HG03342 (cell line): ENCODE measurements at regions not wholly inside any gene's neighbourhood (a gene's known extent, or its start where the extent isn't known, plus 50 kb on each side); places are given as distances from the start of the nearest gene placed in this dataset.

Source experiments
- ATAC-seq: cut with Tn5 transposase; IDR thresholded peaks from one replicate; pipeline ENCODE4 v1.9.1; 2021; ENCODE audit warnings: mild to moderate bottlenecking, moderate library complexity; ENCODE audit not compliant: unreplicated experiment

DNA sequence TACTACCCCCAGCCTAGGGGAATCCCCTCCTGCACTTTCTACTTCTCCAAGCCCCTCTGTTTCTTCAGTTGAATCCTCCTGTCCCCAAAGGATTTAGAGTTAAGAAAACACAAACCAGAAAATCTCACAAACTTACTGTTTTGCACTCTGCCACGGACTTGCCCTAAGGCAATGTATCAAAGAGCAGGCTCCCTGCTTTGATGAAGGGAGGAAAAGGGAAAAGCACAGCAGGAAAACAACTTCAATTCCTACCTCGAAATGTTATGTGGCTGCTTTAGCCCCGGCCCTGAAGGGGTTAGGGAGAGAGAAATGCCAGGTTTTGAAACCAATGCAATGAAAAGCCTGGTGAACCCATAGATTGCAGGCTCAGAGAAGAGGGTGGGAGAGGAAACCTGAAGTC lies 254.7 kb downstream of the MAN2A1 start:
- ATAC-seq: no peak

DNA sequence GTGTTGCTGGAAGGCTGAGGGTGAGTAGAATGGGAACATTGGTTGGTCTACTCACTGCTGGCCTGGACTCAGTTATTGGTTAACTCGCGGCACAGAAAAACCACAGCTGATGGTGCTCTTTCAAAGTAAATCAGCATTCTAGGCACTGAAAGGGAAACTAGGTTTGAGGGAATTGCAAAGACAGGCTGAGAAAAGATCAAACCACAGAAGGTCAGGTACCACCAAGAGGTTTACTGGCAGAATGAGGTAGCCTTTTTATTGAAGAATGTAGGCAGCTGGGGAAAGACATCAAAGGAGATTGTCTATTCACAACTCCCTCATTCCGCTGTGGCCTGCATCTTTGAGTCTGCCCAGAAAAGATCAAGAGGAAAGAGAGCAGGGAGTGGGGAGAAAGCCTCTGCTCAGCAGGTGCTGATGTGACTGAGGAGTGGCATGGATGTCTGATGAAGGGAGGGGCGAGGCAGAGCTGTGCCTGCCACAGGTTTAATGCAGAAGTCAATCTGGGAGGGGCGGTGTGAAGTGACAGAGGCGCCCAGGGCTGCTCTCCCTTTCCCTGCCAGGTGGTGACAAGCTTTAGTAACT lies 255.5 kb downstream of the MAN2A1 start:
- peak; percentile 58 for ATAC-seq

DNA sequence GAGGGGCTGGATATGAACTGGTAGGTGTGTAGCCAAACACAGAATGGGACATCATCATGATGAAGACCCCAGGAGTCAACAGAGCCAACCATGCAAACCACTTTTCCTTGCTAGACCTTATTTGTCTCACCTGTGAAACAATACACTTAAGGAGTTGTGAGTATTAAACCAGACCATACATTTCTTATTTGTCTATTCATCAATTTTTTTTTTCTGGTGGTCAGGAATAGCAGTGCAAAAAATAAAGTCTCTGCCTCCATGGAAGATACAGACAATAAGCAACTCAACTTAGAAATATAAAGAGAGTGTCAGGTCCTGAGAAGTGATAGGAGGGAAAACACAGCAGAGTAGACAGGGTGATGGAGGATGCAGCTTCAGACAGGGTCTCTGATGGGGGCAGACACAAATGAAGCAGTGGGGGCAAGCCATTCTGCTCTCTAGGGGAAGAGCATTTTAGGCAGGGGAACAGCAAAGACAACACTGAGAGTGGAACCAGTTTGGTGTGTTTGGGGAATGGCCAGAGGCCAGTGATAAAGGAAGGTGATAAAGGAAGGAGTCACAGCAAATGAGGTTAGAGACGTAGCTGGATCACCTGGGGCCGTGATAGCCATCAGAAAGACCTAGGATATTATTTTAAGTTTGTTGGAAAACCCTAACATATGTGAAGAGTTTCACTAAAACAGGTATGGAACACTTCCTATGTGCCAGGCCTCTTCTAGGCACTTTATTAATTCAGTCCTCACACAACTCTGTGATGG lies 256.2 kb downstream of the MAN2A1 start:
- ATAC-seq: no peak

DNA sequence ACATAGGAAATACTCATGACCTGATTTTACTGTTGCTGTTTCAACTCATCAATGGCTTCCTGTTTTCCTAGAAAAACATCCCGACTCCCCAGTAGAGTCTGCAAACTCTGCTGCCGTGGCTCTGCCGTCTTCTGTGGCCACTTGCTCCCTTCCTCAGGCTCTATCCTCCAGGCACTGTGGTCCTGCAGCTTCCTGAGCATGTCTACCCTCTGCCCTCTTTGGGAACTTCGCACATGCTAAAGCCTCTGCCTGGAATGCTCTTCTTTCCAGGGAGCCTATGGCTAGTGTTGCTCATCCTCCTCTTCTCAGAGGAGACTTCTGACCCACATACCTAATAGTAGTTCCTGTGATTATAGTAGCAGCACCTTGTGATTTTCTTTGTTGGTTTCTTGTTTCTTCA lies 256.9 kb downstream of the MAN2A1 start:
- no peak for ATAC-seq

DNA sequence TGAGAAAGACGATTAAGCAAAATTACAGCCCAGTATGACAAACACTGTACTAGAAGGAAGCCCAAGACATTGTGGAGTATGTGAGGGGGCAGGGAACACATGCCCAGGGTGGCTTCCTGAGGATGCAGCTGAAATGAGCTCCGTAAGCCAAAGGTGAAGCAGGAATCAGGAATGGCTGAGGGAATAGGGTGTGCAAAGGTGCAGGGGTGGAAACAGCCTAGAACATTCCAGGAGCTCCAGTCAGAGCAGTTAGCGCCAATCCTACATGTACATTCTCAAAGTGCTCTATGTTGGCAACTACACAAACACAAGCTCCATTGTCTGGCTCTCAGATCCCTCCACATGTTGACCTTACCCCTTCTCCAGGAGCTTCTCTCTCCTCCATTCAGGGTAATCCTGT lies 257.9 kb downstream of the MAN2A1 start:
- ATAC-seq: no peak

DNA sequence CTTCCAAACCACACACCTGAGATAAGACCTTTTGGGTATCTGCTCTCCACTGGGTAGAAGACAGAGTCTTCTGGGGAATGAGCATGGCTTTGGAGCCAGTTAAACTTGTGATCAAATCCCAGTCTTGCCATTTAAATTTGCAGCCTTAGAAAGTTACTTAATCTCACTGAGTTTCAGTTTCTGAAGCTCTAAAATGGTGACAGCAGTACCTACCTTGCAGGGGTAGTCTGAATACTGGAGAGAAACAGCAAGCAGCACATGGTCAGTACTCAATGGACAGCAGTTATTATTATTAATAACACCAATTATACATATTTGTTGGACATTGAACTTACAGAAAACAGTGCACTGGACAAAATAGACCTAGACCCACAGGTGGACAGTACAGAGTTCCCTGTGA lies 260.9 kb downstream of the MAN2A1 start:
- no peak for ATAC-seq

DNA sequence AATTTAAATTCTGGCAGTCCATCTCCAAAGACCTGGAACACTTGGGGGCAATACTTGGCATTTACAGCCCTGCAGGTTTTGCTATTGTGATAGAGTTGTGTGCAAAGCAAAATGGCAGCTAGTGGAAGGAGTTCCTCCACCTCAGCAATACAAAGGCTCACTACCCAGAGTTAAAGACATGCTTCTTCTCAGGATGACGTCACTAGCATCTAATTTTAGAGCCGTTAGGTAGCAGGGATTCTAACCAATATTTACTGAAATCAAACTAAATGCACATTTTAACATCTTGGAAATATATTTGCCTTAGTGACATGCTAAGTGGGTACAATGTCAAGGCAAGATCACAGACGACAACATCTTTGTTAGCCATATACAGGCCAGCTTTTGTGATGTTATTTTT lies 261.6 kb downstream of the MAN2A1 start:
- ATAC-seq: no peak

DNA sequence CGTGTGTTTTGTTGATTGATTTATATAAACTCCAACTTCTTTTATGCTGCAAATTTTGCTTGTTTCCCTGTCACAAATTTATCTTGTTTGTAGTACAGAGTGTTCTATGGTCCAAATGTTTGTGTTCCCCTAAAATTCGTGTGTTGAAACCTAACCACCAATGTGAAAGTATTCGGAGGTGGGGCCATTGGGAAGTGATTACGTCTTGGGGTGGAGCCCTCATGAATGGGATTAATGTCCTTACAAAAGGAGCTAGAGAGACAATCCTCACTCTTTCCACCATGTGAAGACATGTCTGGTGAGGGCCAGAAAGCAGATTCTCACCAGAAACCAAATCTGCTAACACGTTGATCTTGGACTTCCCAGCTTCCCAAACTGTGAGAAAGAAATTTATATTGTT lies 262.0 kb downstream of the MAN2A1 start:
- no peak for ATAC-seq

DNA sequence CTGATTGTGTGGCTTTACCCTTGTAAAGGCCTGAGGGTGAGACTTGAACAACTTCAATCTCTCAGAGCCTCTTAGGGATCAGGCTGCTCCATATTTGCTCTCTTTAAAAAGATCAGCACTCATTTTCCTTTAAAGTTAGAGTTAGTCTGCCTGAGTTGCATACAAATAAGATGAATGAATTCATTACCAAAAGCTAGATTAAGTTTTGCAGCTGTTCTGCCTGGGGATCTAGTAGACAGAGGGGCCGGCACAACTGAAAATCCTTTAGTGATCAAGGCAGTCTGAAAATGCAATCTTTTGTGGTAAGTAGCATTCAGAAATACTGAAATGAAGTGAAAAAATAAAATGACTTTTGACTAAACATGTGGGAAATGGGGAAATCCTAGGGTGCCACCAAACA lies 264.0 kb downstream of the MAN2A1 start:
- ATAC-seq: no peak

DNA sequence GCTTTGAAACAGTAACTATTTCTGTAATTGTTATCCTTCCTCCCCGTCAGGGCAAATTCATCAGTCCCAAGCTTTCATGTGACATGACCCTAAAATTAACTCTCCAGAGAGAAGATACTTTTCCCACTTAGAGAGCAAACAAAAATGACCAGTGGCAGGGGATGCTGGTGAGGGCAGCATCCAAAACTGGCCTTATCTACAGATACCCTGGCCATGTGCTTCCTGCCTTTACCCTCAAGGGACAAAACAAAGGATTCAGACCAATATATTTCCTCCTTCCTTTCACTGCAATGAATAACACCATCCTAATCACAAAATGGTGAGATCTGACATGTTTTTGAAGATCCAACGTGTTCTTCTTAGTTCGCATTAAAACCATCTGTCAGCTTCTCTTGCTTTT lies 267.2 kb downstream of the MAN2A1 start:
- no peak for ATAC-seq

DNA sequence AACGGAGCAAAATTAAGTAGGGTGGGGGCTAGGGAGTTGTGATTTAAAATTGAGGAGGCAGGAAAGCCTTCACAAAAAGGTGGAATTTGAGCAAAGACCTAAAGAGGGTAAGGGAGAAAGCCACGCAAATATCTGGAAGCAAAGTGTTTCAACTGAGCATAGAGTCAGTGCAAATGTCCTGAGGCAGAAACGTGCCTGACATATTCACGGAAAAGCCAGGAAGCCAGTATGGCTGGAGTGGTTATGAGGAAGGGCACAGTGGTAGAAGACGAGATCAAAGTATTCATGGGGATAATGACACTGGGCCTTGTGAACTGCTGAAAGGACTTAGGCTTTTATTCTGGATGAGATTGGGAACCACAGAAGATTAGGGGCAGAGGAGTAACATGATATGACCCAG lies 268.4 kb downstream of the MAN2A1 start:
- ATAC-seq: no peak

DNA sequence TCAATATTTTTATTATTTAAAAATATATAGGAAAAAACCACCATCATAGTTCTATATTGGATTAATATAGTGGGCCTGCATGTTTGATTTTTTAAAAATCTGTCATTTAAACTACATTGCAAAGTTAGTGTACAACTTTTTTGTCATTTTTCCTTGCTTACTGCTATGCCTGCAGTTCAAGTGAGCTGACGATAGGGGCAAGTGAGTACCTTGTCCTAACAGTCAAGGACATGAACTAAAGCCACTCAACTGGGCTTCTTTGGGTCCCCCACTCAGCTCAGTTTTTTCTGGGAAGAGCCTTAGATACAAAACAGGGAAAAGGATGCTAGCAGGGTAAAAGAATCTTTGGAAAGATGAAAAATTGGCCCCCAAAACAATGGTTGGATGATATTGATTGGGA lies 269.9 kb downstream of the MAN2A1 start:
- no peak for ATAC-seq

DNA sequence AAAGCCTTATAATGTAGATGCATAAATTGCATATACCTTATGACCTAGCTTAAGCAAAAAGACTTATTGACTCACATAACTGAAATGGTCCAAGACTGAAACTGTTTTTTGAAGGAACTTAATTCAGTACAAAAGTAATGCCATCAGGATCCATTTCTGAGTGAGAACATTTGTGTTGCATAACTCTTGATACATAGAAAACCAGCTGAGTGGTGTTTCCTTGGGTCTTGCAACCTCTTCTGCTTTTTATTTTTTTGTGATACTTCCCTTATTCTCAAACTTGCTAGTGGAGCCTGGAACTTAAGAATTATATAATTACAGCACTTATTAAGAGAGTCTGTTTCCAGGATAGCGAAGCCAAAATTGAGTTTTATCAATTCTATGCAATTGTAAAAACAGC lies 272.0 kb downstream of the MAN2A1 start:
- ATAC-seq: no peak

DNA sequence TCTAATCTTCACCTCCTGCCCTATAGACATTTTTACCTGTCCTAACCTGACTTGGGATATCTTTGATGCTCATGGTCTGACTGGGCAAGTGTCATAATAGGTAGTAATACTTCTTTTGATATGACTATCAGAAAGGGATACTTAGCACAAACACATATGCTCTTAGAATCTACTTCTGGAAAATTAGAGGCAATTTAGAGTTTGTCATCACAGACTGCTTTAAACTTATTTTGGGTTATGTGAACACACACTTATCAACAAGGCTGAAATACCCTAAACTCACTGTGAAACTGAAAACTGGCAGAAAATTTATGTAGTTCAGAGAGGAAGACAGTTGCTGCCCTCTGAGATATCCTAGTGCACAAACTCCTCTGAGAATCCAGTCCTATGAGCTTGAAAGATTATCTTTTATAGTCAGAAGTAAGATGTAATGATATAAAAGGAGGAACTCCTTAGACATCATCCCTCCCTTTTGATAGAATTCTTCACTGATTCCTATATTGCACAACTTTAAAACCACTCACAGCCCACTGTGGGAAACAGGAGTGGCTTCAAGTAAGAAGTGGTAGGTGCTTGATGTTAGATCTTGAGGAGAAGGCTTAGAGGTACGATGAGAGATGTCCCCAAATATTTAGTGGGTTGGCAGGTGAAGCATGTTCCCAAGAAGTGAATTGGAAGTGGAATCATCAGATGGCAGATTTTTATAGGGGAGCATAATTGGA lies 273.3 kb downstream of the MAN2A1 start:
- no peak for ATAC-seq

DNA sequence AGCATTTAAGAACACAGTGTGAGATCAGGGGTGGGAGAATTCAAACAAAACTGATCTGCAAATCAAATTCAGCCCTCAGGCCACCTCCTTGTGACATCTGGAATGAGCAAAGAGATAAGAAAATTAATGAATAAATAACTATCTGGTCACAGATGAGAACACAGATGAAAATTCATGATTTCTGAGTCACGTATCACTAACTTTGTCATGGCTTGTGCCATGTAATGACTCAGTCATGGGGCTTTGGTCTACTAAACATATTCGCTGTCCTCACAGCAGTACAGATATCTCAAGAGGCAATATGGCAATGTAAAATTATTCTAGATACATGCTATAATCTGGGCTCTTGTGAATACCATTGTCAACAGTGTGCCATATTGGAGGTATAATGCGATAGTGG lies 274.4 kb downstream of the MAN2A1 start:
- no peak for ATAC-seq

DNA sequence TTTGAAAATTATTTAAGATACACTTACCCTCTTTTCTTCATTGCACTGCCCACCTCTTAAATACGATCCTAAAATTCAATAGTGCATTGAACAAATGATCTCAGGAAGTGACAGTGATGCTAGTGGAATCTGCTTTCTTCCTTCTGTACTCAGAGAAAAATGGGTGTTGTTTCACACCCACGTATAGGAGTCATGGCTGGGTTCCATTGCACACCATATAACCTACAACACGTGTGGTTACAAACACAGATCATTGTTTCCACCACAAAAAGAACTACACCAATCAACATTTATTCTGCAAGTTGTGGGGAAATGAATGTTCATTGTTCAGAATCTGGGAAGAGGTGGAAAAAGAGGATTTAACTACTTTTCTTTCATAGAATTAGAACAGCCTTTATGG lies 275.9 kb downstream of the MAN2A1 start:
- no peak for ATAC-seq

DNA sequence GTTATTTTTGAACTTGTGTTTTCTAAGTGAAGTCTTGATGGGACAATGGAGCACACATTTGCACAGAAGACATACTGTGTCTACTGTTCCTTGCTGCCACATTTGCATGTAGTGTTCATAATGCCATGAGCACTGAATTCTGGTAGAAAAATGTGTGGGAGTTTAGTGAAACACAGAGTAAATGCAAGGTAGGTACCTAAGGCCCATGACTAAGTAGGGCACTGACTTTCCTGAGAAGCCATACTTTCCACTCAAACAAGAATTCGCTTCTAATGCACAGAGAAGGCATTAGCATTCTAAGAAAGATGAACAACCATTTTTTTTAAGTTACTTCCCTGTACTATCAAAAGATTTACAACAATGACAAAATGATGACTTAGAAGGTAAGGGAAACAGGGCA lies 282.2 kb downstream of the MAN2A1 start:
- no peak for ATAC-seq

DNA sequence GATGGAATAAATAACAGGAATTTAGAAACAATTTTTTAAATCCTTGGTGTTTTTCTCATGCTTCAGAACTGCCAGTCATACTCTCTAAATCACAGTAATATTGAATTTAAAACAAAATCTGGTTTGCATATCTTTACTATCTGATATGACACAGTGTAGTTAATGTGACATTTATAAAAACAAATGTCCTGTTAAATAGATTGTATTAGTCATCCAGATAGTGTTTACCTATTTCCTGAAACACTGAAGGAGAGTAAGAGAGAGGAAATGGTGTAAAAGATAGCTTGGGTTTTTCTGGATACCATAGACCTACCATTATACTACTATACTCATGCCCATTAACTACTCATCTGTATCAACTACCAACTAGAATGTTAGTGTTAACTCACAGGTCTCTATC lies 292.3 kb downstream of the MAN2A1 start:
- ATAC-seq: no peak

DNA sequence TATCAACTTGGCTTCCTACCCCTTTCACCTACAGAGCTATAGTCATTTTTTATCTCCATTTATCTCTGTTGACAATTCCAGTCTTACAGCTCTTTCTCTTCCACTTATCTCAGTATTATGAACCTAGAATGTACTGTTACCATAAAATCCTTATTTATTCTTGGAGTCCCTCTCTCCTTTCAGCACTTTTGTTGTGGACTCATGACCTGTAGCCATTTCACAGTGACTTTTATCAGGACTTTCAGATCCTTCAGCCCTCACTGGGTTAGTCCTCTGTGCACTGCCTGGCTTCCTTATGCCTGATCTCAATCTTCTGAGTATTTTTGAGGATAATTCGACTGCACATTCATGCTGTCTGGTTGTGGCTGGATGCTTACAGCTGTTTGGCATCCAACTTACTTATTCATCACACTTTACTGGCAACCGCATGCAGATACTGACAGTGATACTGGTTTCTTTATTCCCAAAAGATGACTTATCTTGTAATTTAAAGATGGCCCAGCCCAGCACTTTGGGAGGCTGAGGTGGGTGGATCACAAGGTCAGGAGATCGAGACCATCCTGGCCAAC lies 293.3 kb downstream of the MAN2A1 start:
- no peak for ATAC-seq

DNA sequence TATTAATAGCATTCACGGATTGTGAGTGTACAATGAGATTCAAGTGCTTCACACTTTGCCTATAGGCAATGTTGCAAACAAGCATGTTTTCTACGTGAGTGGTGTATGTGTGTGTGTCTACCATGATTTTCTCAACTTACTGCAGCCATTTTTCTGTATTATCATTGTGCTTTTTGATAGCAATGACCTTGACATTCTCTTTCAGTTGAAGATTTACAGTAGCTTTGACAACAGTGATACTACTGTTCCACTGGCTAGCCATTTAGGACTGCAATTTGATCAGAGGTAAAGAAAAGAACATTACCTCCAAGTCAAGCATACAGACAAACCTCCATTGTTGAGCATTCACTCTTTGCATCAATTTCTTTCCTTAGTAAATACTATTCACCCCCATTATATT lies 297.0 kb downstream of the MAN2A1 start:
- ATAC-seq: no peak

DNA sequence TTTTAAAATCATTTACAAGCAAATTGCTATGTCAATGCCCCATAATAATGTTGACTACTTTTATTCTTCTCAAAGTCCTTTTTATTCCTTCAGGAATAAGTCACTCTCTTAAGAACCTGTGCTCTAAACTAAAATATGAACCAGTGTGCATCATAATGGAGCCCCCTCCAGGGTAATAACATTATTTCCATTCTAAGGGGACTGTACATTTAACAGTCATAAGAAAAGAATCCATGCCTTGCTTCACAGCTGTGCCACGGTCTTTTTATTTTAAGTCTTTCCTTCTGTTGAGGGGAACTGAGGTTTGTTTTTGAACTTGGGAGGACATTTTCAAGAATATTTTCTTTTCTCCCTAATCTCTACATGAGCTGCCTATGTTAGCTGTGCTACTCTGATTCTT lies 297.6 kb downstream of the MAN2A1 start:
- no peak for ATAC-seq

DNA sequence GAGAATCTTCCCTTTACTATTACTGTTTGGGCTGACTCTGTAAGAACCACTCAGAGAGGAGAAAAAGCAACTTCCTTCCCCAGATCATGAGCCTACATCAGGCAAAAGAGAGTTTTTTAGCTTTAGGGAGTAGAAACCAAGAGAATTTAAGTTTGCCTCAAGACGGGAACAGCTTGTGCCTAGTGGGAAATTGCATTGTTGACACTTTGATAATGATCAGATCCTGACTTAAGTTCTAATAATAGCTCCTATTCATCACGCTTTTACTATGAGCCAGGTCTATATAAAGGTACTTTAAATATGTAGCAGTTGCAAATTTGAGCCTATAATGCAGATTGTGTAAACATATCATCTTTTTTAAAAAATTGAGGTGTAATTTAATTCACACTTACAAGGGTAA lies 298.2 kb downstream of the MAN2A1 start:
- ATAC-seq: no peak
